Mesothelial cell of epicardium (in vitro differentiated cells): ENCODE measurements at regions not wholly inside any gene's neighbourhood (a gene's known extent, or its start where the extent isn't known, plus 50 kb on each side); places are given as distances from the start of the nearest gene placed in this dataset.
A peak's percentile ranks its signal among the peaks of the same experiment; 100 is the strongest.

ENCODE experiments used
- DNase-seq, 2 experiments: peaks; one replicate each; pipeline ENCODE4 v3.0.0; 2021; ENCODE audit warnings: low spot score in 2 of 2; ENCODE audit not compliant: unreplicated experiment in 2 of 2
- H3K27ac Mint-ChIP-seq: 2 replicates; pipeline ENCODE4 v1.8.0; 2021; ENCODE audit warnings: mixed read lengths
- H3K27me3 Mint-ChIP-seq: 2 replicates; pipeline ENCODE4 v1.8.0; 2021; ENCODE audit warnings: low read depth, mixed read lengths
- H3K36me3 Mint-ChIP-seq: 2 replicates; pipeline ENCODE4 v1.8.0; 2021; ENCODE audit warnings: mixed read lengths
- H3K4me1 Mint-ChIP-seq: 2 replicates; pipeline ENCODE4 v1.8.0; 2021; ENCODE audit warnings: mixed read lengths
- H3K4me3 Mint-ChIP-seq: 2 replicates; pipeline ENCODE4 v1.8.0; 2021; ENCODE audit warnings: mild to moderate bottlenecking, moderate library complexity, mixed read lengths
- H3K9me3 Mint-ChIP-seq: 2 replicates; pipeline ENCODE4 v1.8.0; 2021; ENCODE audit warnings: mixed read lengths
- CTCF ChIP-seq: fragments of 200-600 bp; sonication (generic); IDR thresholded peaks from one replicate; pipeline ENCODE4 v1.5.0; 2021; ENCODE audit warnings: antibody characterized with exemption; ENCODE audit not compliant: unreplicated experiment

DNA sequence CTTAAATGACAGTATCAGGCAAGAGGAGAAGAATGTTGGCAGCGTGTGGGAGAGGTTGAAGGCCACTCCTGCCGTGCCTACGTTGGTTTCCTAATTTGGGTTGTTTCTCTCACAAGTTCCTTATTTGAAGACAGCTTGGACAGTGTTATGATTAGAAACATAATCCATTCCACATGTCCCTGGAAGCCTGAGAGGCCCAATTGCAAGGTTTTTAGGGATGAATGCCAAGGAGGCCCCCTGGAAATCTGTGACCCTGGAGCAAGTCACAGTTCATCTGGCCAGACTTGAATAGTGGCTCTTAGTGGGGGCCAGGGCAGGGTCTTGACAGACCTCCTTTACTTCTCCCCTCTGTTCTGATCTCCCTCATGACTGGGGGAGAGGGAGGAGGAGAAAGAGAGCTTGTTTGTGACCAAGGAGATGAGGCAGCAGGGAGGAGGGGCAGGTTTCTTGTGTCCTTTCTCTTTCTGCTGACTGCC, 584.4 kb upstream of the TBL1XR1 start:
- Mint-ChIP-seq H3K27me3 (no peaks in the 10 kb centered on the region), H3K4me1 (peaks cover 28% of the 10 kb centered on the region), H3K4me3 (no peak overlapping the region), H3K36me3 (no peaks in the 10 kb centered on the region), H3K9me3 (peaks cover 7% of the 10 kb centered on the region), H3K27ac (peak overlapping the region; percentile 85)
- no peak for TF ChIP-seq CTCF
- no peak for DNase-seq

DNA sequence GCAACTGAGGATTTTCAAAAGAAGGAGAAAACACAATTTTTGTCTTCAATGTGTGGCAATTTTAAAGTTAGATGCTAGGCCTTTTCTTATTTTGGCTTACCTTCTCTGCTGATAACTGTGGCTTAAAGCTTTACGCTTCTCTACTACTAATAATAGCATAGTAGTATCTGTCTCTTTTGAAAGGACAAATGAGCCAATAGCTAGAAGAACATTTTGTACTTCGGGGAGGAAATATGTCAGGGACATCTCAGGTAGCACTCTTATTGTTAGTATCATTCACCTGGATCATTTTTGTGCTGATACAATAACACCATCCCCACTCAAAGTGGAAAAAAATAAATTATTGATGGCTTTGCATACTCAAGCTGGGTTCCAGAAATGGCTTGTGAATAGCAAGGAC, 586.1 kb upstream of the TBL1XR1 start:
- Mint-ChIP-seq H3K27me3 (no peaks in the 10 kb centered on the region), H3K27ac (peak overlapping the region; percentile 21), H3K9me3 (peaks cover 3% of the 10 kb centered on the region), H3K36me3 (no peaks in the 10 kb centered on the region), H3K4me3 (no peak overlapping the region), H3K4me1 (peaks cover 23% of the 10 kb centered on the region)
- no peak for DNase-seq
- TF ChIP-seq CTCF: no peak

GRCh38 chr3:177783767-177784166, 586.5 kb upstream of the TBL1XR1 start:
- no peaks in the 10 kb centered on the region for H3K9me3 Mint-ChIP-seq
- DNase-seq: no peak
- H3K4me1 Mint-ChIP-seq: peaks cover 23% of the 10 kb centered on the region
- H3K4me3 Mint-ChIP-seq: no peak overlapping the region
- TF ChIP-seq CTCF: no peak
- H3K36me3 Mint-ChIP-seq: no peaks in the 10 kb centered on the region
- peak overlapping the region; percentile 21 for H3K27ac Mint-ChIP-seq
- H3K27me3 Mint-ChIP-seq: no peaks in the 10 kb centered on the region

DNA sequence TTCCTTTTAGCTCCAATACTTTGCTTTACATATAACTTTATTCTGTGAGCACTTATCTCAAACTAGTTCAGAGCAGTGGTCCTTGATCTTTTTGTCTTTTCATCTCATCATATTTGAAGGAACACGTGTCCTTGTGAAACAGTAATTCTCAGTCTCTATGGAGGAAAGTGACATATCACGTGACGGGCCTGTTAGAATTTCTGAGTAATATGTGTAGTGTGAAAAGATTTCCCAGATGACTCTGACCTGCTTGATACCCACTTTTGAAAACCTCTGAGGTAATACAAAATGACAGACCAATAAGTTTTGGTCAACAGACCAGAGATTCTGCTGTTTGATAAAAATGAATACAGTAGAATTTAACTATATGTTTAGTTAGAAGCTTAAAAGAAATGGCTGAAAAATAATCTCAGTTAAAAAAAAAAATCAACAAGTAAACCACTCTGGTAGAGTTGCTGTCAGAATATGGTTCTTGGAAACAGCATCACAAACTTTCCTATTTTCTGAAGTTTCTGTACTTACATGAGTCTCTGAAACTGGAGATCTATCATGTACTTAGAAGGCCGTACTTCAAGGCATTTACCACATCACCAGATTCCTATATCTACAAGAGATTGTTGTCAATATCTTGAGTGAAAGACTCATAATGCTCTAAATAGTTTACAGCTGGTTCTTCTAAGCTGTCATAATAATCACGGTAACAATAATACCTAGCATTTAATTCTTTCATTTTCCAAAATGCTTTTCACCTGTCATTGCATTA, 590.2 kb upstream of the TBL1XR1 start:
- Mint-ChIP-seq H3K27me3 (no peaks in the 10 kb centered on the region), H3K4me1 (peaks cover 18% of the 10 kb centered on the region), H3K36me3 (no peaks in the 10 kb centered on the region), H3K27ac (no peak overlapping the region), H3K4me3 (no peak overlapping the region), H3K9me3 (no peaks in the 10 kb centered on the region)
- TF ChIP-seq CTCF: no peak
- no peak for DNase-seq

- Mint-ChIP-seq H3K27me3 (no peaks in the 10 kb centered on the region), H3K36me3 (no peaks in the 10 kb centered on the region), H3K4me3 (no peak overlapping the region), H3K4me1 (peaks cover 18% of the 10 kb centered on the region), H3K27ac (peak overlapping the region; percentile 24), H3K9me3 (no peaks in the 10 kb centered on the region)
- DNase-seq: no peak
- TF ChIP-seq CTCF: no peak
These were observed 592.2 kb upstream of the TBL1XR1 start for GRCh38 chr3:177789500-177789899.
